Activated effector memory CD4-positive, alpha-beta T cell treated with Interleukin-2 at 50 U/mL for 16 hours (primary cell): ENCODE measurements at regions not wholly inside any gene's neighbourhood (a gene's known extent, or its start where the extent isn't known, plus 50 kb on each side); places are given as distances from the start of the nearest gene placed in this dataset.
"Not testable (repeated sequence)": the region's sequence is repeated elsewhere in the genome, so short reads cannot be mapped to it uniquely, and the experiment has no call there.

ENCODE experiments used
- DNase-seq: peaks from one replicate; pipeline ENCODE4 v3.0.0-alpha.2; 2020

- no peak for DNase-seq
These were observed 140.3 kb upstream of the ERRFI1 start for GRCh38 chr1:8166406-8166805.

- no peak for DNase-seq
These were observed 139.7 kb upstream of the ERRFI1 start for GRCh38 chr1:8165595-8166360.

GRCh38 chr1:8164670-8165069 lies 138.6 kb upstream of the ERRFI1 start:
- no peak for DNase-seq

GRCh38 chr1:8163039-8163438 lies 136.9 kb upstream of the ERRFI1 start:
- DNase-seq, result no peak

GRCh38 chr1:8162168-8162567 lies 136.1 kb upstream of the ERRFI1 start:
- DNase-seq, result no peak

- DNase-seq, result no peak
These were observed 135.5 kb upstream of the ERRFI1 start for GRCh38 chr1:8161546-8162105.

GRCh38 chr1:8159470-8160024 lies 133.4 kb upstream of the ERRFI1 start:
- no peak for DNase-seq

GRCh38 chr1:8158995-8159394 lies 132.9 kb upstream of the ERRFI1 start:
- DNase-seq, result no peak

GRCh38 chr1:8157765-8158164 lies 131.7 kb upstream of the ERRFI1 start:
- no peak for DNase-seq

- no peak for DNase-seq
These were observed 129.5 kb upstream of the ERRFI1 start for GRCh38 chr1:8155528-8156186.

- no peak for DNase-seq
These were observed 128.5 kb upstream of the ERRFI1 start for GRCh38 chr1:8154621-8155052.

- DNase-seq, result no peak
These were observed 127.9 kb upstream of the ERRFI1 start for GRCh38 chr1:8153961-8154360.

- peak; percentile 32 for DNase-seq
These were observed 126.9 kb upstream of the ERRFI1 start for GRCh38 chr1:8152731-8153702.

GRCh38 chr1:8151647-8152046 lies 125.5 kb upstream of the ERRFI1 start:
- DNase-seq, result no peak

GRCh38 chr1:8149756-8150155 lies 123.6 kb upstream of the ERRFI1 start:
- DNase-seq, result not testable (repeated sequence)

- DNase-seq, result no peak
These were observed 121.8 kb upstream of the ERRFI1 start for GRCh38 chr1:8147956-8148355.

GRCh38 chr1:8146257-8146855 lies 120.2 kb upstream of the ERRFI1 start:
- no peak for DNase-seq

GRCh38 chr1:8145545-8146202 lies 119.6 kb upstream of the ERRFI1 start:
- DNase-seq, result no peak

GRCh38 chr1:8144323-8144722 lies 118.2 kb upstream of the ERRFI1 start:
- DNase-seq, result no peak

GRCh38 chr1:8142955-8143629 lies 117.0 kb upstream of the ERRFI1 start:
- no peak for DNase-seq

GRCh38 chr1:8139941-8140340 lies 113.8 kb upstream of the ERRFI1 start:
- DNase-seq, result no peak
